Neural cell (in vitro differentiated cells): ENCODE measurements at regions not wholly inside any gene's neighbourhood (a gene's known extent, or its start where the extent isn't known, plus 50 kb on each side); places are given as distances from the start of the nearest gene placed in this dataset.

Experiments used
- RAD21 ChIP-seq: fragments of 450-650 bp; conservative IDR thresholded peaks from 2 replicates; pipeline ENCODE4 v1.6.1; 2014; ENCODE audit warnings: antibody characterized with exemption, mild to moderate bottlenecking, moderate library complexity
- TF ChIP-seq, protein P1 (sequence below): fragments of 450-650 bp; IDR thresholded peaks from 2 replicates; pipeline ENCODE4 v1.5.1; 2014; ENCODE audit warnings: antibody characterized with exemption, mild to moderate bottlenecking, moderate library complexity; ENCODE audit not compliant: poor library complexity, severe bottlenecking

- TF ChIP-seq, protein P1, sequence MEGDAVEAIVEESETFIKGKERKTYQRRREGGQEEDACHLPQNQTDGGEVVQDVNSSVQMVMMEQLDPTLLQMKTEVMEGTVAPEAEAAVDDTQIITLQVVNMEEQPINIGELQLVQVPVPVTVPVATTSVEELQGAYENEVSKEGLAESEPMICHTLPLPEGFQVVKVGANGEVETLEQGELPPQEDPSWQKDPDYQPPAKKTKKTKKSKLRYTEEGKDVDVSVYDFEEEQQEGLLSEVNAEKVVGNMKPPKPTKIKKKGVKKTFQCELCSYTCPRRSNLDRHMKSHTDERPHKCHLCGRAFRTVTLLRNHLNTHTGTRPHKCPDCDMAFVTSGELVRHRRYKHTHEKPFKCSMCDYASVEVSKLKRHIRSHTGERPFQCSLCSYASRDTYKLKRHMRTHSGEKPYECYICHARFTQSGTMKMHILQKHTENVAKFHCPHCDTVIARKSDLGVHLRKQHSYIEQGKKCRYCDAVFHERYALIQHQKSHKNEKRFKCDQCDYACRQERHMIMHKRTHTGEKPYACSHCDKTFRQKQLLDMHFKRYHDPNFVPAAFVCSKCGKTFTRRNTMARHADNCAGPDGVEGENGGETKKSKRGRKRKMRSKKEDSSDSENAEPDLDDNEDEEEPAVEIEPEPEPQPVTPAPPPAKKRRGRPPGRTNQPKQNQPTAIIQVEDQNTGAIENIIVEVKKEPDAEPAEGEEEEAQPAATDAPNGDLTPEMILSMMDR = no peak
- no peak for TF ChIP-seq RAD21
Observed at GRCh38 chr11:106442032-106442431, 364.6 kb downstream of the AASDHPPT start.
